Transverse colon (tissue), 4 donors: ENCODE measurements at regions not wholly inside any gene's neighbourhood (a gene's known extent, or its start where the extent isn't known, plus 50 kb on each side); places are given as distances from the start of the nearest gene placed in this dataset.

ENCODE experiments used
- DNase-seq: peaks from one replicate; pipeline ENCODE4 v3.0.0-alpha.2; 2019
- H3K27ac ChIP-seq, 4 donors: fragments of 200-600 bp; sonication (generic); 2 replicates each; pipeline ENCODE4 v1.5.1; 2016 to 2018; ENCODE audit warnings: inconsistent platforms in 4 of 4
- H3K27me3 ChIP-seq: fragments of 200-600 bp; sonication (generic); 2 replicates; pipeline ENCODE4 v1.5.1; 2017; ENCODE audit warnings: inconsistent platforms
- H3K36me3 ChIP-seq, 4 donors: fragments of 200-600 bp; sonication (generic); 2 replicates each; pipeline ENCODE4 v1.5.1; 2017 to 2019; ENCODE audit warnings: inconsistent platforms in 4 of 4
- H3K4me1 ChIP-seq, 4 donors: fragments of 200-600 bp; sonication (generic); 2 replicates each; pipeline ENCODE4 v1.5.1; 2017 to 2020; ENCODE audit warnings: inconsistent platforms in 4 of 4
- H3K4me3 ChIP-seq, 4 donors: fragments of 200-600 bp; sonication (generic); 1 replicate in 1 of 4; 2 replicates in 3 of 4; pipeline versions ENCODE4 v1.5.1 to v1.6.1; 2017 to 2019; ENCODE audit warnings: inconsistent platforms in 4 of 4
- H3K9me3 ChIP-seq, 2 donors: fragments of 200-600 bp; sonication (generic); 2 replicates each; pipeline ENCODE4 v1.5.1; 2017 to 2019; ENCODE audit warnings: inconsistent platforms in 2 of 2
- EP300 ChIP-seq: sonication (generic); formaldehyde crosslinking; IDR thresholded peaks from one replicate; pipeline ENCODE4 v1.6.1; 2017; ENCODE audit warnings: antibody characterized with exemption, low read depth
- POLR2A ChIP-seq: fragments of 450-650 bp; IDR thresholded peaks from one replicate; pipeline ENCODE4 v1.6.1; 2016; ENCODE audit warnings: antibody characterized with exemption, mild to moderate bottlenecking, moderate library complexity
- POLR2AphosphoS5 ChIP-seq, 3 donors: sonication (generic); formaldehyde crosslinking; IDR thresholded peaks; one replicate each; pipeline ENCODE4 v1.6.1; 2016; ENCODE audit warnings: antibody characterized with exemption in 3 of 3
- whole genome bisulfite sequencing, 2 donors: methylation state at CpG; one replicate each; pipeline ENCODE4 v1.1.5; 2018; ENCODE audit warnings: low coverage in 1 of 2; 5-methylcytosine and 5-hydroxymethylcytosine counted together
- in situ Hi-C, 4 donors: fragments of 200-750 bp; cut with MboI; loops; one replicate each; pipeline versions ENCODE4 v1.15.0 to v1.15.1; 2017; ENCODE audit warnings: low sequenced_read_pairs in 3 of 4, low pct_ligation_motif_present in 1 of 4, low pct_unique_long_range_greater_than_20kb in 1 of 4
- intact Hi-C: fragments of 100-400 bp; cut with DNase I; formaldehyde crosslinking; loops from one replicate; pipeline ENCODE4 v1.15.1; 2023; ENCODE audit warnings: low total_unique reads
- TF ChIP-seq, protein P1 (sequence below), 5 experiments: fragments of 200-600 bp in 3 of 5; fragments of 450-650 bp in 2 of 5; sonication (generic) in 3 of 5; IDR thresholded peaks; 1 replicate in 2 of 5; 2 replicates in 3 of 5; pipeline ENCODE4 v1.5.1; 2016 to 2017; ENCODE audit warnings: antibody characterized with exemption in 5 of 5, inconsistent platforms in 3 of 5, mild to moderate bottlenecking in 2 of 5, moderate library complexity in 1 of 5

DNA sequence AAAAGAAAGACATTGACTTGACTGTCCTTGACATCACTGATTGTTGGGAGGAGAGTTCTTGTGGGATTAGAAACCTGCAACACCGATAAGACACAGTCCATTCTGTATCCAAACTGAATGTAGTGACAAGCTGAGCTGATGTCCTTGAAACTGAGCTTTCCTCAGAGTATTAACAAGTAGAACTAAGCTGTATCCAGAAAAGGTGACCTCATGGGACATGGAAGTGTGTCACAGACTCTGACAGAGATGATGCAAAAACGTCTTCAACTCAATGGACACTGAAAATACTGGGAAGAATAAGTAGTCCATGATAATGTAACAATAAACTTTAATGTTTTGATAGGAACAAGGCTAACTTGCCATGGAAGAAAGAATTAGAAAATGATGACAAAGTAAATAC, 690.1 kb downstream of the CDH18 start:
- TF ChIP-seq POLR2A (no peak), POLR2AphosphoS5 (IDR thresholded peaks at IDR 0.05) (no peak), EP300 (no peak)
- TF ChIP-seq, protein P1, sequence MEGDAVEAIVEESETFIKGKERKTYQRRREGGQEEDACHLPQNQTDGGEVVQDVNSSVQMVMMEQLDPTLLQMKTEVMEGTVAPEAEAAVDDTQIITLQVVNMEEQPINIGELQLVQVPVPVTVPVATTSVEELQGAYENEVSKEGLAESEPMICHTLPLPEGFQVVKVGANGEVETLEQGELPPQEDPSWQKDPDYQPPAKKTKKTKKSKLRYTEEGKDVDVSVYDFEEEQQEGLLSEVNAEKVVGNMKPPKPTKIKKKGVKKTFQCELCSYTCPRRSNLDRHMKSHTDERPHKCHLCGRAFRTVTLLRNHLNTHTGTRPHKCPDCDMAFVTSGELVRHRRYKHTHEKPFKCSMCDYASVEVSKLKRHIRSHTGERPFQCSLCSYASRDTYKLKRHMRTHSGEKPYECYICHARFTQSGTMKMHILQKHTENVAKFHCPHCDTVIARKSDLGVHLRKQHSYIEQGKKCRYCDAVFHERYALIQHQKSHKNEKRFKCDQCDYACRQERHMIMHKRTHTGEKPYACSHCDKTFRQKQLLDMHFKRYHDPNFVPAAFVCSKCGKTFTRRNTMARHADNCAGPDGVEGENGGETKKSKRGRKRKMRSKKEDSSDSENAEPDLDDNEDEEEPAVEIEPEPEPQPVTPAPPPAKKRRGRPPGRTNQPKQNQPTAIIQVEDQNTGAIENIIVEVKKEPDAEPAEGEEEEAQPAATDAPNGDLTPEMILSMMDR (IDR thresholded peaks at IDR 0.05), result no peak
- intact Hi-C loops (no loop called here), in situ Hi-C loops (no loop called here)
- Histone ChIP-seq H3K9me3 (no peaks in the 10 kb centered on the region), H3K4me1 (no peaks in the 10 kb centered on the region), H3K36me3 (no peaks in the 10 kb centered on the region), H3K4me3 (no peak overlapping the region), H3K27ac (no peak overlapping the region), H3K27me3 (no peaks in the 10 kb centered on the region)
- DNase-seq, result no peak
- WGBS, 2 donors, result 21 to 42% methylated on average over 2 of the region's 2 CpGs

DNA sequence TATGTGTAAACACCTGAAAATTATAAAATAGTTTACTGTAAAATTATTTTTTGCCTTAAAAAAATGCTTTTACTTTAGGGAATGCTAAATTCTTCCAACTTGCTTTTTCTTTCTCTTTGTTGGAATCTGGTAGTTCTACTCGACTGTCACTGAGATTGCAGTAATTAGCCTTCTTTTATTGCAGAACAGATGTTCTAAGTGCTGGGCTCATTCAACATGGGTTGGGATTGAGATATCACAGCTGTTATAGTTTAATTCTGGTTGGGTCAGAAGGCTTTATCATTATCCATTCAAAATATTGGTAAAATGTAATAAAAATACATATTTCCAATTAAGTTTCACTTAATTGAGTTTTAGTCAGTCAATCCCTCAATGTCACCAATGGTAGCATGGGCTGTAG, 686.7 kb downstream of the CDH18 start:
- no peak overlapping the region for H3K27ac ChIP-seq
- in situ Hi-C loops (no loop called here), intact Hi-C loops (no loop called here)
- no peaks in the 10 kb centered on the region for H3K27me3 ChIP-seq
- no peaks in the 10 kb centered on the region for H3K36me3 ChIP-seq
- no peaks in the 10 kb centered on the region for H3K9me3 ChIP-seq
- WGBS, 2 donors, result 13% methylated on average over 1 of the region's 1 CpG
- TF ChIP-seq POLR2A, result no peak
- TF ChIP-seq POLR2AphosphoS5 (IDR thresholded peaks at IDR 0.05), result no peak
- TF ChIP-seq EP300, result no peak
- TF ChIP-seq, protein P1 (IDR thresholded peaks at IDR 0.05), result no peak
- no peak for DNase-seq
- H3K4me3 ChIP-seq, result no peak overlapping the region
- H3K4me1 ChIP-seq, result no peaks in the 10 kb centered on the region

DNA sequence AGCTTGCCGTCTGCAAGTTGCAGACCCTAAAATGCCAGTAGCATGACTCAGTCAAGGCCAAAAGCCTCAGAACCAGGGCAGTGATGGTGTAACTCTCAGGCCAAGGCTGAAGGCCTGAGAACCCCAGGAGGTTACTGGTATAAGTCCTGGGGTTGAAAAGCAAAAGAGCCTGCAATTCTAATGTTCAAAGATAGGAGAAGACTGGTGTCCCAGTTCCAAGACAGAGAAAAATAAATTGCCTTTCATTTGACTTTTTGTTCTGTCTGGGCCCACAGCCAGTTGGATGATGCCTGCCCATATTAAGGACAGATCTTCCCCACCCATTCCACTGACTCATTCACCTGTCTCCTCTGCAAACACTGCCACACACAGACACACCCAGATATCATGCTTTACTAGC, 673.2 kb downstream of the CDH18 start:
- no peaks in the 10 kb centered on the region for H3K9me3 ChIP-seq
- H3K4me3 ChIP-seq, result no peak overlapping the region
- no peak for DNase-seq
- WGBS, 2 donors, result 67 to 86% methylated on average over 1 of the region's 1 CpG
- H3K27ac ChIP-seq, result no peak overlapping the region
- H3K27me3 ChIP-seq, result no peaks in the 10 kb centered on the region
- intact Hi-C loops (no loop called here), in situ Hi-C loops (no loop called here)
- no peak for TF ChIP-seq POLR2A
- no peak for TF ChIP-seq POLR2AphosphoS5 (IDR thresholded peaks at IDR 0.05)
- TF ChIP-seq, protein P1 (IDR thresholded peaks at IDR 0.05), result no peak
- no peak for TF ChIP-seq EP300
- H3K36me3 ChIP-seq, result no peaks in the 10 kb centered on the region
- H3K4me1 ChIP-seq, result no peaks in the 10 kb centered on the region

DNA sequence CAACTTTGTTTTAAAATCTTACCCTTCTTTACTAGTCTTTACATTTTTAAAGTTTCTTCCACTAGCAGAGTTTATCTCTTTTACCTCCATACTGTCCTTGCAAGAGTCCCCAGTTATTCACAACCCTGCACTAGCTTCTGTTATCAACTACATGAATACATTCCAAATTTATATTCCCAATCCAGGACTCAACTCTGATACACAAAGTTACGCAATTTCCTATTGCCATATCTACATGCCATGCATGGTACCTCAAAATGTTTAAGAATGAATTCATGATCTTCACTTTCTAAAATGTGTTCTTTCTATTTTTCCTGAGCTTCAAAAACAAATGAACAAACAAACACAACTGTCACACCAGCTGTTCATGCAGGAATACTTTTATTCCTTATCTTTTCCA, 668.7 kb downstream of the CDH18 start:
- no peak overlapping the region for H3K27ac ChIP-seq
- H3K4me3 ChIP-seq, result no peak overlapping the region
- H3K27me3 ChIP-seq, result no peaks in the 10 kb centered on the region
- 90 to 100% methylated on average over 1 of the region's 1 CpG for WGBS, 2 donors
- intact Hi-C loops (no loop called here), in situ Hi-C loops (no loop called here)
- TF ChIP-seq, protein P1 (IDR thresholded peaks at IDR 0.05), result no peak
- no peak for TF ChIP-seq POLR2AphosphoS5 (IDR thresholded peaks at IDR 0.05)
- TF ChIP-seq EP300, result no peak
- TF ChIP-seq POLR2A, result no peak
- H3K4me1 ChIP-seq, result no peaks in the 10 kb centered on the region
- H3K36me3 ChIP-seq, result no peaks in the 10 kb centered on the region
- DNase-seq, result no peak
- no peaks in the 10 kb centered on the region for H3K9me3 ChIP-seq
